GM12878 (cell line): ENCODE measurements at regions not wholly inside any gene's neighbourhood (a gene's known extent, or its start where the extent isn't known, plus 50 kb on each side); places are given as distances from the start of the nearest gene placed in this dataset.

Experiments used
- ATAC-seq: fragments of 200-7000 bp; cut with Tn5 transposase; 3 replicates; pipeline ENCODE4 v1.9.1; 2020; ENCODE audit warnings: mild to moderate bottlenecking, moderate library complexity
- BruUV-seq: library from RNA; stranded (reverse); fragments of 400-500 nt; replicated peaks from 2 replicates; lab custom pipeline; 2021; lab: Mats Ljungman, UMichigan
- CTCF ChIA-PET: fragments of 300-600 bp; sonication (Branson Sonifier 250); formaldehyde crosslinking; extraction: SDS; loops from one replicate; lab custom pipeline; 2021; ENCODE audit warnings: inconsistent platforms; lab: Yijun Ruan, JAX
- POLR2A ChIA-PET: fragments of 350-600 bp; formaldehyde crosslinking; extraction: SDS; loops from one replicate; lab custom pipeline; 2021; ENCODE audit warnings: inconsistent platforms; lab: Charles Lee
- RAD21 ChIA-PET: fragments of 300-600 bp; sonication (Branson Sonifier 250); formaldehyde crosslinking; loops from one replicate; lab custom pipeline; 2023; ENCODE audit warnings: antibody characterized with exemption; ENCODE audit not compliant: unreplicated experiment; lab: Charles Lee
- SMC1A ChIA-PET: fragments of 300-600 bp; sonication (Branson Sonifier 250); formaldehyde crosslinking; loops from one replicate; lab custom pipeline; 2023; ENCODE audit not compliant: unreplicated experiment, uncharacterized antibody; lab: Charles Lee
- DNase-seq: peaks from one replicate; pipeline ENCODE4 v3.0.0-alpha.2; 2011; ENCODE audit warnings: low read depth, low spot score
- FAIRE-seq: peaks from 3 replicates; lab custom pipeline; 2011; peaks lifted over from hg19 to GRCh38; lab: Jason Lieb, UNC
- H2AFZ ChIP-seq: 2 replicates; pipeline ENCODE4 v1.6.0; 2011; ENCODE audit warnings: low read depth, low read length, control low read depth; ENCODE audit not compliant: control insufficient read depth
- H3K27ac ChIP-seq: 2 replicates; pipeline ENCODE4 v1.5.1; 2011; ENCODE audit warnings: control low read depth; ENCODE audit not compliant: control insufficient read depth, insufficient read depth
- H3K27me3 ChIP-seq, 2 experiments: replicated peaks in 1 of 2; 2 replicates each; pipeline versions ENCODE4 v1.6.0 to v1.6.1; 2011; ENCODE audit warnings: low read length in 1 of 2; ENCODE audit not compliant: control insufficient read depth in 2 of 2, insufficient read depth in 2 of 2
- H3K36me3 ChIP-seq, 2 experiments: 2 replicates each; pipeline ENCODE4 v1.5.1; 2011; ENCODE audit warnings: low read length in 1 of 2; ENCODE audit not compliant: control insufficient read depth in 2 of 2, insufficient read depth in 2 of 2
- H3K4me1 ChIP-seq: 2 replicates; pipeline ENCODE4 v1.6.1; 2011; ENCODE audit warnings: mild to moderate bottlenecking, low read length, moderate library complexity, mixed read lengths; ENCODE audit not compliant: control insufficient read depth, insufficient read depth
- H3K4me2 ChIP-seq: 2 replicates; pipeline ENCODE4 v1.6.0; 2011; ENCODE audit warnings: control low read depth; ENCODE audit not compliant: control insufficient read depth, insufficient read depth
- H3K4me3 ChIP-seq: fragments of 200-600 bp; sonication (generic); 2 replicates; pipeline ENCODE4 v1.5.1; 2016
- H3K79me2 ChIP-seq: 2 replicates; pipeline ENCODE4 v1.6.0; 2011; ENCODE audit warnings: low read length; ENCODE audit not compliant: control insufficient read depth, insufficient read depth
- H3K9ac ChIP-seq: 2 replicates; pipeline ENCODE4 v1.8.0; 2011; ENCODE audit warnings: low read length, control low read depth, mixed read lengths; ENCODE audit not compliant: control insufficient read depth, insufficient read depth
- H3K9me3 ChIP-seq: replicated peaks from 3 replicates; pipeline ENCODE4 v1.5.1; 2011; ENCODE audit warnings: mild to moderate bottlenecking, low read length; ENCODE audit not compliant: control insufficient read depth, insufficient read depth
- H4K20me1 ChIP-seq: 2 replicates; pipeline ENCODE4 v1.6.0; 2011; ENCODE audit not compliant: control insufficient read depth, insufficient read depth
- ATF2 ChIP-seq: IDR thresholded peaks from 2 replicates; pipeline ENCODE4 v1.6.1; 2012; ENCODE audit warnings: low read length, inconsistent platforms
- BCL11A ChIP-seq: IDR thresholded peaks from 2 replicates; pipeline ENCODE4 v1.6.1; 2011; ENCODE audit warnings: low read depth, low read length
- BRCA1 ChIP-seq: IDR thresholded peaks from 2 replicates; pipeline ENCODE4 v1.6.1; 2011; ENCODE audit warnings: low read depth, low read length, improper control_type of control experiment
- CBX5 ChIP-seq: sonication (generic); IDR thresholded peaks from 2 replicates; pipeline ENCODE4 v1.6.1; 2016; ENCODE audit warnings: low read depth, moderate library complexity, mild to moderate bottlenecking, inconsistent platforms
- CREM ChIP-seq: IDR thresholded peaks from 2 replicates; pipeline ENCODE4 v1.6.1; 2014; ENCODE audit warnings: antibody characterized with exemption, low read depth
- EP300 ChIP-seq, 2 experiments: fragments of 150-350 bp in 1 of 2; IDR thresholded peaks; 2 replicates each; pipeline ENCODE4 v1.6.1; 2011 to 2012; ENCODE audit warnings: low read depth in 2 of 2, low read length in 2 of 2, borderline replicate concordance in 1 of 2, improper control_type of control experiment in 1 of 2, inconsistent platforms in 1 of 2; ENCODE audit not compliant: control insufficient read depth in 1 of 2
- FOXK2 ChIP-seq: fragments of 450-650 bp; IDR thresholded peaks from 2 replicates; pipeline ENCODE4 v1.6.1; 2017; ENCODE audit warnings: mild to moderate bottlenecking, moderate library complexity
- LARP7 ChIP-seq: fragments of 450-650 bp; IDR thresholded peaks from 2 replicates; pipeline ENCODE4 v1.6.1; 2017; ENCODE audit warnings: mild to moderate bottlenecking
- NR2C1 ChIP-seq: fragments of 450-650 bp; IDR thresholded peaks from 2 replicates; pipeline ENCODE4 v1.6.1; 2017; ENCODE audit warnings: antibody characterized with exemption, mild to moderate bottlenecking, moderate library complexity
- SP1 ChIP-seq: IDR thresholded peaks from one replicate; pipeline ENCODE4 v1.6.1; 2011; ENCODE audit warnings: low read depth, low read length
- SRF ChIP-seq, 2 experiments: IDR thresholded peaks; 2 replicates each; pipeline ENCODE4 v1.6.1; 2011; ENCODE audit warnings: low read depth in 2 of 2, low read length in 2 of 2, mild to moderate bottlenecking in 1 of 2, moderate library complexity in 1 of 2
- TBL1XR1 ChIP-seq: IDR thresholded peaks from 2 replicates; pipeline ENCODE4 v1.6.1; 2012; ENCODE audit warnings: low read depth, low read length, improper control_type of control experiment
- ZNF274 ChIP-seq: IDR thresholded peaks from one replicate; pipeline ENCODE4 v1.8.0; 2011; ENCODE audit not compliant: insufficient read length, insufficient read depth
- WGBS: methylation state at CpG from one replicate; pipeline ENCODE4 v1.1.6; 2016; ENCODE audit warnings: low lambda C conversion rate; ENCODE audit not compliant: insufficient replicate concordance, insufficient coverage; ENCODE audit errors: missing lambda C conversion rate; 5-methylcytosine and 5-hydroxymethylcytosine counted together
- in situ Hi-C: fragments of 300-500 bp; cut with MboI; formaldehyde crosslinking; loops from 9 replicates; pipeline ENCODE4 v1.14.3; 2018; ENCODE audit warnings: mixed read lengths
- intact Hi-C: fragments of 100-400 bp; cut with micrococcal nuclease; formaldehyde crosslinking; loops from one replicate; pipeline ENCODE4 v1.14.2; 2022; ENCODE audit not compliant: unreplicated experiment
- TF ChIP-seq, protein P1 (sequence below): fragments of 450-650 bp; IDR thresholded peaks from 2 replicates; pipeline ENCODE4 v1.6.1; 2016; ENCODE audit warnings: mild to moderate bottlenecking
- TF ChIP-seq, protein P2 (sequence below): fragments of 450-650 bp; IDR thresholded peaks from 2 replicates; pipeline ENCODE4 v1.6.1; 2018; ENCODE audit warnings: mild to moderate bottlenecking, low read depth, moderate library complexity; ENCODE audit not compliant: partially characterized antibody
- TF ChIP-seq, protein P3 (sequence below): fragments of 450-650 bp; IDR thresholded peaks from 2 replicates; pipeline ENCODE4 v1.6.1; 2017; ENCODE audit warnings: mild to moderate bottlenecking

DNA sequence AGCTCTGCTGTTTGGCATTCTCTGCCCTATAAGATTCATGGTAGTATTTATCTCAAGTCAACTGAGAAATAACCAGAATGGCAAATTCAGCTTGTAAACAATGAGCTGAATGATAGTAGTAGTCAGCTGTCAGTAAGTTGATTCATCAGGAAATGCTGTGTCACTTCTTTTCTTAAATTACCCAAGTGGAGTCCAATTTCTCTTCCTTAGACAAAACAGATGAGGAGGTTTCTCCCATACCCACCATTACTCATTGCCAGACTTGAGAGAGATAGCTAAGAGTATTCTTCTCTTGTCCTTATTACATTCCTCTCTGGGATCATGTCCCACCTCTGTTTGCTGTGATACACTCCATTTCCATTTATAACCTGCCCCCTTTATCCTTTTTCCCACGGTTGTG lies 159.8 kb upstream of the STEAP1 start (continued):
- TF ChIP-seq EP300 (IDR thresholded peaks at IDR 0.05; ENCODE audit: borderline replicate concordance in 1 of 2, control insufficient read depth in 1 of 2, low read depth in 2 of 2, low read length in 2 of 2) (no peak), CREM (no peak), SRF (IDR thresholded peaks at IDR 0.05; ENCODE audit: low read depth in 2 of 2, low read length in 2 of 2) (no peak), SP1 (no peak)
- TF ChIP-seq, protein P1, sequence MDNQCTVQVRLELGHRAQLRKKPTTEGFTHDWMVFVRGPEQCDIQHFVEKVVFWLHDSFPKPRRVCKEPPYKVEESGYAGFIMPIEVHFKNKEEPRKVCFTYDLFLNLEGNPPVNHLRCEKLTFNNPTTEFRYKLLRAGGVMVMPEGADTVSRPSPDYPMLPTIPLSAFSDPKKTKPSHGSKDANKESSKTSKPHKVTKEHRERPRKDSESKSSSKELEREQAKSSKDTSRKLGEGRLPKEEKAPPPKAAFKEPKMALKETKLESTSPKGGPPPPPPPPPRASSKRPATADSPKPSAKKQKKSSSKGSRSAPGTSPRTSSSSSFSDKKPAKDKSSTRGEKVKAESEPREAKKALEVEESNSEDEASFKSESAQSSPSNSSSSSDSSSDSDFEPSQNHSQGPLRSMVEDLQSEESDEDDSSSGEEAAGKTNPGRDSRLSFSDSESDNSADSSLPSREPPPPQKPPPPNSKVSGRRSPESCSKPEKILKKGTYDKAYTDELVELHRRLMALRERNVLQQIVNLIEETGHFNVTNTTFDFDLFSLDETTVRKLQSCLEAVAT: no peak

GRCh38 chr7:89998554-89998953 lies 155.7 kb upstream of the STEAP1 start:
- Histone ChIP-seq H4K20me1 (no peaks in the 10 kb centered on the region), H3K79me2 (no peaks in the 10 kb centered on the region), H2AFZ (no peak overlapping the region), H3K9ac (no peak overlapping the region), H3K4me2 (no peak overlapping the region), H3K27me3 (no peaks in the 10 kb centered on the region), H3K4me3 (no peak overlapping the region), H3K9me3 (no peaks in the 10 kb centered on the region), H3K27ac (no peak overlapping the region), H3K36me3 (no peaks in the 10 kb centered on the region), H3K4me1 (no peaks in the 10 kb centered on the region)
- no peak for DNase-seq
- ChIA-PET SMC1A (no interaction called here), RAD21 (no interaction called here), CTCF (no interaction called here), POLR2A (no interaction called here)
- BruUV-seq: no TSS peak
- WGBS: 0% methylated on average over 2 of the region's 2 CpGs
- no peak for FAIRE-seq
- in situ Hi-C loops: no loop called here
- no peak for ATAC-seq
- intact Hi-C loops: no loop called here
- TF ChIP-seq ATF2 (no peak), ZNF274 (no peak), TBL1XR1 (no peak), NR2C1 (no peak), BRCA1 (no peak), BCL11A (no peak), LARP7 (no peak), CBX5 (no peak), FOXK2 (no peak)
- TF ChIP-seq, protein P2, sequence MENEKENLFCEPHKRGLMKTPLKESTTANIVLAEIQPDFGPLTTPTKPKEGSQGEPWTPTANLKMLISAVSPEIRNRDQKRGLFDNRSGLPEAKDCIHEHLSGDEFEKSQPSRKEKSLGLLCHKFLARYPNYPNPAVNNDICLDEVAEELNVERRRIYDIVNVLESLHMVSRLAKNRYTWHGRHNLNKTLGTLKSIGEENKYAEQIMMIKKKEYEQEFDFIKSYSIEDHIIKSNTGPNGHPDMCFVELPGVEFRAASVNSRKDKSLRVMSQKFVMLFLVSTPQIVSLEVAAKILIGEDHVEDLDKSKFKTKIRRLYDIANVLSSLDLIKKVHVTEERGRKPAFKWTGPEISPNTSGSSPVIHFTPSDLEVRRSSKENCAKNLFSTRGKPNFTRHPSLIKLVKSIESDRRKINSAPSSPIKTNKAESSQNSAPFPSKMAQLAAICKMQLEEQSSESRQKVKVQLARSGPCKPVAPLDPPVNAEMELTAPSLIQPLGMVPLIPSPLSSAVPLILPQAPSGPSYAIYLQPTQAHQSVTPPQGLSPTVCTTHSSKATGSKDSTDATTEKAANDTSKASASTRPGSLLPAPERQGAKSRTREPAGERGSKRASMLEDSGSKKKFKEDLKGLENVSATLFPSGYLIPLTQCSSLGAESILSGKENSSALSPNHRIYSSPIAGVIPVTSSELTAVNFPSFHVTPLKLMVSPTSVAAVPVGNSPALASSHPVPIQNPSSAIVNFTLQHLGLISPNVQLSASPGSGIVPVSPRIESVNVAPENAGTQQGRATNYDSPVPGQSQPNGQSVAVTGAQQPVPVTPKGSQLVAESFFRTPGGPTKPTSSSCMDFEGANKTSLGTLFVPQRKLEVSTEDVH: no peak
- TF ChIP-seq, protein P3, sequence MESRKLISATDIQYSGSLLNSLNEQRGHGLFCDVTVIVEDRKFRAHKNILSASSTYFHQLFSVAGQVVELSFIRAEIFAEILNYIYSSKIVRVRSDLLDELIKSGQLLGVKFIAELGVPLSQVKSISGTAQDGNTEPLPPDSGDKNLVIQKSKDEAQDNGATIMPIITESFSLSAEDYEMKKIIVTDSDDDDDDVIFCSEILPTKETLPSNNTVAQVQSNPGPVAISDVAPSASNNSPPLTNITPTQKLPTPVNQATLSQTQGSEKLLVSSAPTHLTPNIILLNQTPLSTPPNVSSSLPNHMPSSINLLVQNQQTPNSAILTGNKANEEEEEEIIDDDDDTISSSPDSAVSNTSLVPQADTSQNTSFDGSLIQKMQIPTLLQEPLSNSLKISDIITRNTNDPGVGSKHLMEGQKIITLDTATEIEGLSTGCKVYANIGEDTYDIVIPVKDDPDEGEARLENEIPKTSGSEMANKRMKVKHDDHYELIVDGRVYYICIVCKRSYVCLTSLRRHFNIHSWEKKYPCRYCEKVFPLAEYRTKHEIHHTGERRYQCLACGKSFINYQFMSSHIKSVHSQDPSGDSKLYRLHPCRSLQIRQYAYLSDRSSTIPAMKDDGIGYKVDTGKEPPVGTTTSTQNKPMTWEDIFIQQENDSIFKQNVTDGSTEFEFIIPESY: no peak
